ENCODE measurements at regions not wholly inside any gene's neighbourhood (a gene's known extent, or its start where the extent isn't known, plus 50 kb on each side); places are given as distances from the start of the nearest gene placed in this dataset.
"Not testable (repeated sequence)": the region's sequence is repeated elsewhere in the genome, so short reads cannot be mapped to it uniquely, and the experiment has no call there.

DNA sequence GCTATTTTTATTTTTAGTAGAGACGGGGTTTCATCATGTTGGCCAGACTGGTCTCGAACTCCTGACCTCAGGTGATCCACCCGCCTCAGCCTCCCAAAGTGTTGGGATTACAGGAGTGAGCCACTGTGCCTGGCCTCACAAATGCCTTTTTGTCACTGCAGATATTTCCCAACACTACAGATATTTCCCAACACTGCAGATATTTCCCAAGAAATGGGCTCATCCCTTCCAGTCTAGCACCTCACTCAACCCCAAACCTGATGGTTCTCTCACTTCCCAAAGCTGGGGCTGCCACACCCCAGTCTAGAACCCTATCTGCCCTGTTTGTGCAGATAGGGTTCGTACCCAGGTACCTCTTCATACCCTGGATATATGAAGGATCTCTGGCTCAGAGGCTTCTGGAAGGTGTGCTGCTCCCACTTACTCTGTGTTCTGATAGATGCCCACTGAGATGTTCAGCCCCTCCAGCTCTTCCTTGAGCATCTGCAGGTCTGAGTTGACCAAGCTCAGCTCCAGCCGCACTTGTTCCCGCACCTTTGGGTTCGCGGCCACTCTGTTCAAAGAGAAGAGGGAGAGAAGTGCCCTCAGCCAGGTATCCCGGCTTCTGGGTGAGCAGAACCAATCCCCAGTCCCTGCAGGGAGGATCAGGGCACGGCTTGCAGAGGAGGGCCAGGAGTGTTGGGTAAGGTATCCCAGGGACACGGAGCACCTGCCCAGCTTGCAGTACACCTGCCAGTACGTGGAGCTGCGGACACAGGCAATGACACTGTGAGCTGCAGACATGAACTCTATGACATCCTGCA is 265.1 kb downstream of the GOLGA6L6 start:
- FAIRE-seq; DNase-seq (ENCODE audit: insufficient read length, low spot score): not testable (repeated sequence)

DNA sequence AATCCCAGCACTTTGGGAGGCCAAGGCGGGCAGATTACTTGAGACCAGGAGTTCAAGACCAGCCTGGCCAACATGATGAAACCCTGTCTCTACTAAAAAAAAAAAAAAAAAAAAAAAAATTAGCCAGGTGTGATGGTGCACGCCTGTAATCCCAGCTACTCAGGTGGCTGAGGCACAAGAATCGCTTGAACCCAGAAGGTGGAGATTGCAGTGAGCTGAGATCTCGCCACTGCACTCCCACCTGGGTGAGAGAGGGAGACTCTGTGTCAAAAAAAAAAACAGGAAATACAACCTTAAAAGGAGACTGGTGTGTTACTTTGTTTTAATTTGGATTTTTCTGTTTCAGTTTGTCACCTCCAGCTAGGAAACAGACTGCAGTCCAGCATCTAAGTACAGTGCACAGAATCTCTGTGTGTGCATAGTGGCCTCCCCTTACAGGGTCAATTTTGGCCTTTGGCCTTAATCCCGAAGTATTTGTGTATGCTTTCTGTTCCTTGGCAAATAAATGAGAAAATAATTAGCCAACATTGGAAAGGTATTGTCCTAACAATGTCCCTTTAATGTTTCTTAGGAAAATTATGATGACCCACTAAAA is 266.1 kb downstream of the GOLGA6L6 start:
- DNase-seq (ENCODE audit: insufficient read length, low spot score); FAIRE-seq: not testable (repeated sequence)

DNA sequence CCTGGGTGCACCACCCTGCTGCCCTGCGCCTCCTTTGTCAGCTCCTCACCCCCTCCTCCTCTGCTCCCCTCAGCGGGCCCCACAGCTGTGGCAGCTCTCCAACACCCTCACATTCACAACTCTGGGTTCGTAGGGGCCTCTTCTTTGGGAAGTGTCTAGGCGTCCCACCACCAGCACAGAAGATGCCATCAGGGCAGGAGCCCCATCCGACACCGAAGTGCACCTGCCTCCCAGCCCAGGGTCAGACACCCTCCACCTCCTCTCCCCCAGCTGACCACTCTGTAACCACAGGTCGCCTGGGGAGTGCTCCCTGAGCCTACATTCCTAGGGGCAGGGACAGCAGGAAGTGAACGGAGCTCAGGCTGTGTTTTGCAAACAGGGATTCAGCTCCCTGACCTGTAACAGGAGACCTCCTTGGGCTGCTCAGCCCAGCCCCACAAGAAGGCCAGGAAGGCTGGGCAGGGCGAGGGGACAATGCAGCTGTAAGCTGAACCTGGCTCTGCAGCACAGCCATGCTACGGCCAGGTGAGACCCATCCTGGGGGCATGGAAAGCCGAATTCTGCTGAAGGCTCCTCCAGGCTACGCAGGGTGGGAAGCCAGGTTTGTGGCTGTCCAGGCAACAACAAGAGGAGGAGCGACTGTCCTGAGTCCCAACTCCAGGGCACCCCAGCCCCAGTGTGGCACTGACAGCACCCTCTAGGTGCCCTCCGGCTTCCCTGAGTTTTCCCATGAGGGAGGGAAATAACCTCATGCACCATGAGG is 269.0 kb downstream of the GOLGA6L6 start:
- no peak for FAIRE-seq
- DNase-seq (ENCODE audit: insufficient read length, low spot score) = no peak

DNA sequence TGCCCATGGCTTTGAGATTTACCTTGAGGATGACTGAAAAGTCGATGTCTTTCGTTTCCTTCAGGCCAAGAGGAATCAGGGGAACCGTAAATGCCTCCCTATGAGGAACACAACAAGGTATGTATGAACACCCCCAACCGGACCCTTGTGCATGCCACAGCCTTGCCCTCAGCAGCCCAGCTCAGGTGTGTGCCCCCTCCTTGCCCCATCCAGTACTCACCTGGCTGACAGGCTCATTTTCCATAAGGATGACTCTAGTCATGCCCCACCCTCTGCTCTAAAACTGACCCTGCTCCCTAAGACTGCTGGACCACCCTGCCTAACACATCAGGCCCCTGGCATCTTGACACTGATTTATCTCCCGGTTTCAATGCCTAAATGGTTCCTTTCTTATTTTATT is 270.0 kb downstream of the GOLGA6L6 start:
- FAIRE-seq = no peak

DNA sequence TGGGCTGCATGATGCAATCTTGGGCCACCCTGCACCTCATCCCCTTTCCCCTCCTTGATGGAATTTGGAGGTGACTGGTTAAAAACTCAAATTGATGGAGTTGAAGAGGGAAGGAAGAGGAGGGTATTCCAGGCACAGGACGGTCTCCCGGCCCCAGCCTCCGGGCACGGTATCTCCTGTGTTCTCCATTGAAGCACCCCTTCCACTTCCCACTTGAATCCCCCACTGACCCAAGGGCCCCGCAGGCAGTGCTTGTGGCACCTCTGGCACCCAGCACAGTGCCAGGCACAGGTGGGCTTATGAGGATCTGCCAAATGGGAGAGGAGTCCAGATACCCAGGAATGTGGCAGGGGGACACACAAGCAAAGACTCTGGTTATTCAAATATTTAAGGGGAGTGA is 271.6 kb downstream of the GOLGA6L6 start:
- DNase-seq (ENCODE audit: insufficient read length, low spot score); FAIRE-seq: not testable (repeated sequence)

More for the DNA sequence above, 270.0 kb downstream of the GOLGA6L6 start:
- no peak for DNase-seq (ENCODE audit: insufficient read length, low spot score)

DNA sequence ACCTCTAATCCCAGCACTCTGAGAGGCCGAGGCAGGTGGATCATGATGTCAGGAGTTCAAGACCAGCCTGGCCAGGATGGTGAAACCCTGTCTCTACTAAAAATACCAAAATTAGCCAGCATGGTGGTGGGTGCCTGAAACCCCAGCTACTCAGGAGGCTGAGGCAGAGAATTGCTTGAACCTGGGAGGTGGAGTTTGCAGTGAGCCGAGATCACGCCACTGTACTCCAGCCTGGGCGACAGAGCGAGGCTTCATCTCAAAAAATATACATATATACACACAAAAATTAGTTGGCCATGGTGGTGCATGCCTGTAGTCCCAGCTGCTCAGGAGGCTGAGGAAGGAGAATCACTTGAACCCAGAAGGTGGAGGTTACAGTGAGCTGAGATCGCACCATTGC is 273.6 kb downstream of the GOLGA6L6 start:
- FAIRE-seq; DNase-seq (ENCODE audit: insufficient read length, low spot score): not testable (repeated sequence)

DNA sequence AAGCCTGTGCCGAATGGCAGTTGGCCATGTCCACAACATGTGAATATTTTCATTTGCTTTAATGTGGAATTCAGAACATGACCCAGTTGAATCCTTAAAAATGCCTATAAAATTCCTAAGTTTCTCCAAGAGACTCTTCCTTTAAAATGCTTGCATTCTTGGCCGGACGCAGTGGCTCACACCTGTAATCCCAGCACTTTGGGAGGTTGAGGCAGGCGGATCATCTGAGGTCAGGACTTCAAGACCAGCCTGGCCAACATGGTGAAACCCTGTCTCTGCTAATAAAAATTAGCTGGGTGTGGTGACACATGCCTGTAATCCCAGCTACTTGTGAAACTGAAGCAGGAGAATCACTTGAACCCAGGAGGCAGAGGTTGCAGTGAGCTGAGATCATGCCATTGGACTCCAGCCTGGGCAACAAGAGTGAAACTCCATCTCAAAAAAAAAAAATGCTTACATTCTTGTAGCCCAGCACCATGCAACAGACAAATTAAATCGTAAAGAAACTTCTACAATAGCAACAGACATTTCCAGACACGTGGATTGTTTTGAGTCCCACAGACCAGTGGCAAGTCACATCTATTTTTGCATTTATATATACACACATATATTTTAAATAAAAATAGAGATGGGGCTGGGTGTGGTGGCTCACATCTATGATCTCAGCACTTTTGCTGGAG is 274.4 kb downstream of the GOLGA6L6 start:
- not testable (repeated sequence) for DNase-seq (ENCODE audit: insufficient read length, low spot score); FAIRE-seq

DNA sequence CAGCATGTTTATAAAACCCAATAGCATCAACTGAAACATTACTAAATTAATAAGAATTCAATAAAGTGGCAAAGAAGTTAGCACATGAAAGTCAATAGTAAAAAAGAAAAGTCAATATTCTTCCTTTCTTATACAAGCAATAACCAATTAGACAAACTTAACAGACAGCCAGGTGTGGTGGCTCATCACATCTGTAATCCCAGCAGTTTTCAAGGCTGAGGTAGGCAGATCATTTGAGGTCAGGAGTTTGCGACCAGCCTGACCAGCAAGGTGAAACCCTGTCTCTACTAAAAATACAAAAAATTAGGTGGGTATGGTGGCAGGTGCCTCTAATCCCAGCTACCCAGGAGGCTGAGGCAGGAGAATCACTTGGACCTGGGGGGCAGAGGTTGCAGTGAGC is 275.9 kb downstream of the GOLGA6L6 start:
- DNase-seq (ENCODE audit: insufficient read length, low spot score); FAIRE-seq: not testable (repeated sequence)

DNA sequence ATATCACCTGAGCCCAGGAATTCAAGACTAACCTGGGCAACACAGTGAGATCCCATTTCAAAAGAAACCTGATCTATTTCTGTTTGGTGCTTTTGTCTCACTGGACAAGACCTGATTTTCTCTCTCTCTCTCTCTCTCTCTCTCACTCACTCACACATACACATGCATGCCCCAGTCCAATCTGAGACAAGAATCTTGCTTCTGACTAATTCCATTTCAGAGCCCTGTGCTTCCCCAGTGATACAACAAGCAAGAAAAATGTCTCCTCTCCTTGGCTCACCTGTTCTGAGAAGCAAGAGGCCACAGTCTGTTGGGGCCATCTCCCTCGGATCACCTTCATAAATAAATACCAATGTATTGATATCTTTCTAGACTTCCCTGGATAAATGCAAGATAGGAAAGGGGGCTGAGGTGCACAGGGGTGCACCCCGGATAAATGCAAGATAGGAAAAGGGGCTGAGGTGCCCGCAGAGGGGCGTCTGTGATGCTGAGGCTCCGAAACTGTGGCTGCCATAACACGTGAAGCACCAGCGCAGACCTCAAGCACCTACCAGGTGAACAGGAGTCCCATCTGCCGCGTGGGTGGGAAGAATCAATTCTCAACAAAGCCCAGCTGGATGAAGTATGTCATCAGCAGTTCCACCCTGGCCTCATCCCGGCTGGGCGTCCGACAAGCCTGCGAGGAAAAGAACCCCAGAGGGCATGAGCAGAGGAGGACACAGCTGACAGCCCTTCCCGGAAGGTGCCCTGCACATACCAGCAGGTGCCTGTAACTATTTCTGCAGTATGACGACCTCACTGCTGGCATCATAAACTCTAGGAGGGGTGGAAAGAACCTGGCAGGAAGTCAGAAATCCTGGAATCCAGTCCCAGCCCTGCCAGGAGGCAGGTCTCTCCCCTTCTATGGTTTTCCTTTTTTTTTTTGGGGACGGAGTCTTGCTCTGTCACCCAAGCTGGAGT is 280.0 kb downstream of the GOLGA6L6 start:
- FAIRE-seq = not testable (repeated sequence)

DNA sequence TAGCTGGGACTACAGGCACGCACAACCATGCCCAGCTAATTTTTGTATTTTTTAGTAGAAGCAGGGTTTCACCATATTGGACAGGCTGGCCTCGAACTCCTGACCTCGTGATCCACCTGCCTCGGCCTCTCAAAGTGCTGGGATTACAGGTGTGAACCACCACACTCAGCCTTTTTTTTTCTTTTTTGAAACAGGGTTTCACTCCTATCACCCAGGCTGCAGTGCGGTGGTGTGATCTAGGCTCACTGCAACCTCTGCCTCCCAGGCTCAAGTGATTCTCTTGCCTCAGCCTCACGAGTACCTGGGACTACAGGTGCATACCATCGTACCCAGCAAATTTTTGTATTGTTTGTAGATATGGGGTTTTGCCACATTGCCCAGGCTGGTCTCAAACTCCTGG is 280.9 kb downstream of the GOLGA6L6 start:
- DNase-seq (ENCODE audit: insufficient read length, low spot score) = not testable (repeated sequence)

More for the DNA sequence above, 280.0 kb downstream of the GOLGA6L6 start:
- DNase-seq (ENCODE audit: insufficient read length, low spot score) = not testable (repeated sequence)

DNA sequence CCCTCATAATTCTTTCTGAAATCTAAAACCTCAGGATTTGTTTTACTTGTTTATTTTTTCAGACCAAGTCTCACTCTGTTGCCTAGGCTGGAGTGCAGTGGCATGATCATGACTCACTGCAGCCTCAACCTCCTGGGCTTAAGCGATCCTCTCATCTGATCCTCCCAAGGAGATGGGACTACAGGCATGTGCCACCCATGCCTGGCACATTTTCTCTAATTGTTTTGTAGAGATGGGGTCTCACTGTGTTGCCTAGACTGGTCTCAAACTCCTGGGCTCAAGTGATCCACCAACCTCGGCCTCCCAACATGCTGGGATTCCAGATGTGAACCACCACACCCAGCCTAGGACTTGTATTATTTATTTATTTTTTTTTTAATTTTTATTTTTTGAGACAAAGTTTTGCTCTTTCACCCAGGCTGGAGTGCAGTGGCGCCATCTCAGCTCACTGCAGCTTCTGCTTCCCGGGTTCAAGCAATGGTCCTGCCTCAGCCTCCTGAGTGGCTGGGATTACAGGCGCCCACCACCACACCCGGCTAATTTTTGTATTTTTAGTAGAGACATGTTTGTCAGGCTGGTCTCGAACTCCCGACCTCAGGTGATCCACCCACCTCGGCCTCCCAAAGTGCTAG is 281.9 kb downstream of the GOLGA6L6 start:
- FAIRE-seq; DNase-seq (ENCODE audit: insufficient read length, low spot score): not testable (repeated sequence)

More for the DNA sequence above, 280.9 kb downstream of the GOLGA6L6 start:
- FAIRE-seq = not testable (repeated sequence)

DNA sequence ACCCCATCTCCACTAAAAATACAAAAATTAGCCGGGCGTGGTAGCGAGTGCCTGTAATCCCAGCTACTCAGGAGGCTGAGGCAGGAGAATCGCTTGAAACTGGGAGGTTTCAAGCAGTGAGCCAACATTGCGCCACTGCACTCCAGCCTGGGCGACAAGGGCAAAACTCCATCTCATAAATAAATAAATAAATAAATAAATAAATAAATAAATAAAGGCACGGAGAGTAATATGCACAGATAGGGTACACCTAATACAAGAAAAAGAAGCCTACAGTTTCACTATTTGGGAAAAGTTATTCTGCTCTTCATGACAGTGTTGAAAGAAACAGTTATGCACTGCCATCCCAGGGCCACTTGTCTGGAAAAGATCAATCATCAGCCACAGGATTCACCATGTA is 285.2 kb downstream of the GOLGA6L6 start:
- FAIRE-seq; DNase-seq (ENCODE audit: insufficient read length, low spot score): not testable (repeated sequence)

DNA sequence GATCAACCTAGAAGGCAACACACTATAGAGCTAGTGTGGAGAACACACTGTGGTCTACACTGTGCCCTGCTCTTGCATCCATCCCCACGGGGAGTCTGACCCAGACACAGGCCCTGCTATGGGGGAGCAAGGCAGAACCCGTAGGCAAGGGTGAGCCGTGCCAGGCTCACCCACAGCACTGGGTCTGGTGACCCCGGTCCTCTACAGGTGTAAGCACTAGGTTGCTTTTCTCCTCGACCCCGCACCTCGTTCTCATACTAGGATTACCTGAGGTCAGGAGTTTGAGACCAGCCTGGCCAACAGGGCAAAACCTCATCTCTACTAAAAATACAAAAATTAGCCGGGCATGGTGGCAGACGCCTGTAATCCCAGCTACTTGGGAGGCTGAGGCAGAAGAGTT is 286.0 kb downstream of the GOLGA6L6 start:
- not testable (repeated sequence) for DNase-seq (ENCODE audit: insufficient read length, low spot score); FAIRE-seq

DNA sequence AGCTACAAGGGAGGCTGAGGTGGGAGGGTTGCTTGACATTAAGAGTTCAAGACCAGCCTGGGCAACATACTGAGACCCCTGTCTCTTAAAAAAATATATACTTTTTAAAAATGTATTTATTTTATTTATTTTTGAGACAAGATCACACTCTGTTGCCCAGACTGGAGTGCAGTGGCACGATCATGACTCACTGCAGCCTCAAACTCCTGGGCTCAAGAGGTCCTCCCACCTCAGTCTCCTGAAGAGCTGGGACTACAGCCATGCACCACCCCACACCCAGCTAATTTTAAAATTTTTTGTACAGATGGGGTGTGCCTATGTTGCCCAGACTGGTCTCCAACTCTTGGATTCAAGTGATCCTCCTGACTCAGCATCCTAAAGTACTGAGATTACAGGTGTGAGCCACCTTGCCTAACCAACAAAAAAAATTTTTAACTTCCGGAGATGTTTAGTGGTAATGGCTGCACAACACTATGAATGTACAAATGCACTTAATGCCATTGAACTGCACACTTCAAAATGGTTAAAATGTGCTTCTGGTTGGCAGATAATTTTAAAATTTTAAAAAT is 288.5 kb downstream of the GOLGA6L6 start:
- not testable (repeated sequence) for DNase-seq (ENCODE audit: insufficient read length, low spot score); FAIRE-seq

DNA sequence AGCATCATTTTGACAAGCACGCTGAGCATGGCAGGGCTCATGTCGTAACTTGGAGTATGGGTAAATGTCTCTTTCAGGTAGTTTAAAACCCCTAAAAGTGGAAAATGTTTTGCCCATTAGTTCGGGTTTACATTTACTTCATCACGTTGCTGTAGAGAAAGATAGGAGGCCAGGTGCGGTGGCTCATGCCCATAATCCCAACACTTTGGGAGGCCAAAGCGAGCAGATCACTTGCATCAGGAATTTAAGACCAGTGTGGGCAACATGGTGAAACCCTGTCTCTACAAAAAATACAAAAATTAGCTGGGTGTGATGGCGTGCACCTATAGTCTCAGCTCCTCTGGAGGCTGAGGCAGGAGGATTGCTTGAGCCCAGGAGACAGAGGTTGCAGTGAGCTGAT is 289.6 kb downstream of the GOLGA6L6 start:
- not testable (repeated sequence) for DNase-seq (ENCODE audit: insufficient read length, low spot score); FAIRE-seq

DNA sequence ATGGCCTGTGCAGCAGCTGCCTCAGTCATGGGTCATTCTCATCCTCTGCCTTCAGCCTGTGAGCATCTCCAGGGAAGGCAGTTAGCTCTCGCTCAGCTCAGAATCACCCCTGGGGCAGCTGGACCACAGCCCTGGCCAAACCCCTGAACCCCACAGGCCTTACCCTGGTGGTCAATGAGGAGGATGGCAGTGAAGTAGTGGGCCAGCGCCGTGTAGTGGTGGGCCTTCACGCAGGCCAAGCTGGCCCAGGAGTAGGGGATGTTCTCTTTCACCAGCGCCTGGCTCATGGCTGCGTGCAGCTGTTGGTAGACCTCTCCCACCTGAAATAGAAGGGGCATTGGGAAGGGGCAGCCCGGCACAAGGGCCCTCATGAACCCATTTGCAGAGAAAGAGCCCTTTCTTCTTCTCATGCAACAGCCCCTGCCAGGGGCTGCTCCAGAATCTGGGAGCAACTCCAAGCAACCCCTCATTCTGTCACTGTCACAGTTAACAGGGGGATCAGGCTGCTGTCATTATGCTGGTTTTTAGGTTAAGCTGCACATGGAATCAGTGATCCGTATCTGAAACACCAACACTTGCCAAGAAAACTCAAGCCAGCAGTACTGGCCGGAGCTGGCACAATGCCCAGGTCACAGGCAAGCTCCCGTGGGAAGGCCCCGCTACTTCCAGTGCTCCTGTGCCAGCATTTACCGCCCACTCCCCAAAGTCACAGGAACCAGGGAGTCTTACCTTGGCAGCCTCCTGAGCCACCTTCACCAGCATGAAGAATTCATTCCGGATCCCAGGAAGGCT is 290.2 kb downstream of the GOLGA6L6 start:
- DNase-seq (ENCODE audit: insufficient read length, low spot score) = not testable (repeated sequence)

DNA sequence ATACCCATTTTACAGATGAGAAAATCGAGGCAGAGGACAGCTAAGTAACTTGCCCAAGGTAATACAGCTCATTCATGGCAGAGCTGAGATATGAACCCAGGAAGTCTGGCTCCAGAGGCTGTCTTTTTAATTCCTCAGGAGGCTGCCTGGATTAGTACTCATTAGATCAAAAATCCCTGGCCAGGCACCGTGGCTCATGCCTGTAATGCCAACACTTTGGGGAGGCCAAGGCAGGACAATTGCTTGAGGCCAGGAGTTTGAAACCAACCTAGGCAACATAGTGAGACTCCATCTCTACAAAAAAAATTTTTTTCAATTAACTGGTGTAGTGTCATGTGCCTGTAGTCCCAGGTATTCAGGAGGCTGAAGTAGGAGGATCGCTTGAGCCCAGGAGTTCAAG is 291.4 kb downstream of the GOLGA6L6 start:
- FAIRE-seq; DNase-seq (ENCODE audit: insufficient read length, low spot score): not testable (repeated sequence)

More for the DNA sequence above, 290.2 kb downstream of the GOLGA6L6 start:
- FAIRE-seq = not testable (repeated sequence)

DNA sequence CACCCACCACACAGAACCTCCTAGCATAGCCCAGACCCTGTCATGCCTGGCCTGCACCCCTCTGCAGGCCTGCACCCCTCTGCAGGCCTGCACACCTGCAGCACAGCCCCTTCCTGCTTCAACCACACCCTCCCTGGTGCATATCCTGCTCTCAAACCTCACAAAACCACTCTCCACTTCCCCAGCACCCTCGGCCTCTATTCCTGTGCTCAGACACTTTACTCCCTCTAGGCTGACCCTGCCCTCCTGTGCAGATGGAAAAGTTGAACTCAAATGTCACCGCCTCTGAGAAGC is 292.0 kb downstream of the GOLGA6L6 start:
- not testable (repeated sequence) for DNase-seq (ENCODE audit: insufficient read length, low spot score); FAIRE-seq
